ENCODE measurements at regions not wholly inside any gene's neighbourhood (a gene's known extent, or its start where the extent isn't known, plus 50 kb on each side); places are given as distances from the start of the nearest gene placed in this dataset.

DNA sequence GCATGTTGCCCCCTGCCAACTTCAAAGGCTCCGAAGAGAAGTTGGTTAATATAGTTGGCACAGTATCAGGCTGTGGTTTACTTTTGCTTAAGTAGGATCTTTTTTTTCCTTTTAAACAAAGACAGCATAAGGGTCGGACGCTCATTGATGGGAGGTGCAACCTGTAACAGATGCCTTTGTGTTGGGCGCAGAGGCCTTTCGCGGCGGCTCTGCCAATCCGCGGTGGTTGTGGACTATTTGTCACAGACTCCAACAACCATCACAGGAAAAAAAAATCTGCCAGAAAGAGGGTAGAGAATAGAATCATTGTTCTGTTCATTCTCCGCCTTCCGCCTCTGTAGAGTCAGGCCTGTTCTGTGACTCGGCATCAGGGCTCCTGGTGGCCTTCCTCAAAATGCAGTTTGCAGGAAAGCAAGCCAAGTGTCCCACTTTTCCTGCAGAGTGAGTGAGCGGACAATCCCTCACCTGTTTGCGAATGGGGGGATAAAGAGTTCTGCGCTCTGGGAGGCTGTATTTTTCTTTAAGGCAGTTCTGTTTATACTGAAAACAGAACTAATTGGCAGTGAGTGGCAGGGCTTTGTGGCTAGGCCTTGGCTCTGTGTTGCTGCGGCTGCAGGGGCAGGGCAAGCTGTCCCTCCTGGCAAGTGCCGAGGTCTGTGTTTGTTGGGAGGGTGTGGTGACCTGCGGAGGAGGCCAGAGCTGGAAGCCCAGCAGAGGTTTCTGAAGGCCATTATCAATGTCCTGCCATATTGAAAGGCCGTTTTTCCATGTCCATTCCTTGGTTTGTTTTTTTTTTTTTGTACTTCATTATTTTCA lies 83.0 kb upstream of the PIWIL1 start:
- 34% methylated on average over 7 of the region's 19 CpGs for WGBS (ENCODE audit: insufficient coverage)

DNA sequence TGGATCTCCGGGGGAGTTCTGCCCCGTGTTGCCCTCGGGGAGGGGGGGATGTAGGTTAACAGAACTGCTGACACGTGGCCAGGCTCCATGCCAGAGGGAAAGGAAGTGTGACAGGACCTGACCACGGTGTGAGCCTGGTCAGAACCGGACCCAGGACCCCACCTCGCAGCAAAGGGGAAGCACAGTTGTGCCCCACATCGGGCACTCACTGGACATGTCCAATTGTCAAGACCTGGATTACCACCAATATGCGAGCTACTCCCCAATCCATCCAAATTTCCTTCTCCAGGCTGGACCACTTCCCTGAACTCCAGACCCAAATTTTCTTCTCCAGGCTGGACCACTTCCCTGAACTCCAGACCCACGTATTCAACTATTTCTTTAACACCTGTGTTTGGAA lies 78.8 kb upstream of the PIWIL1 start:
- DNase-seq (ENCODE audit: low read depth in 4 of 6, low spot score in 6 of 6), result no peak
- H3K27me3 ChIP-seq (ENCODE audit: control insufficient read depth, insufficient read depth, low read length), result no peaks in the 10 kb centered on the region
- H3K27ac ChIP-seq (ENCODE audit: low read depth, low read length), result no peak overlapping the region
- WGBS (ENCODE audit: insufficient coverage), result 83% methylated on average over 8 of the region's 10 CpGs
- peaks cover 9% of the 10 kb centered on the region for H3K4me1 ChIP-seq (ENCODE audit: control insufficient read depth, insufficient read depth, low read length)
- no peaks in the 10 kb centered on the region for H3K36me3 ChIP-seq (ENCODE audit: control insufficient read depth, insufficient read depth, low read length)
- no peaks in the 10 kb centered on the region for H3K9me3 ChIP-seq (ENCODE audit: control insufficient read depth, insufficient read depth, low read length)
- no peak overlapping the region for H3K4me3 ChIP-seq (ENCODE audit: low read depth, low read length)

More for the DNA sequence above, 83.0 kb upstream of the PIWIL1 start:
- H3K27me3 ChIP-seq (ENCODE audit: control insufficient read depth, insufficient read depth, low read length), result no peaks in the 10 kb centered on the region
- no peaks in the 10 kb centered on the region for H3K36me3 ChIP-seq (ENCODE audit: control insufficient read depth, insufficient read depth, low read length)
- H3K9me3 ChIP-seq (ENCODE audit: control insufficient read depth, insufficient read depth, low read length), result no peaks in the 10 kb centered on the region
- peak overlapping the region; percentile 67 for H3K27ac ChIP-seq (ENCODE audit: low read depth, low read length)
- H3K4me3 ChIP-seq (ENCODE audit: low read depth, low read length), result no peak overlapping the region
- peaks cover 12% of the 10 kb centered on the region for H3K4me1 ChIP-seq (ENCODE audit: control insufficient read depth, insufficient read depth, low read length)
- DNase-seq (ENCODE audit: low read depth in 4 of 6, low spot score in 6 of 6), result peak in 3 of 6 donors; percentile 11 to 72 (median 72)

- no peaks in the 10 kb centered on the region for H3K4me1 ChIP-seq (ENCODE audit: control insufficient read depth, insufficient read depth, low read length)
- no peaks in the 10 kb centered on the region for H3K36me3 ChIP-seq (ENCODE audit: control insufficient read depth, insufficient read depth, low read length)
- no peak overlapping the region for H3K4me3 ChIP-seq (ENCODE audit: low read depth, low read length)
- no peak overlapping the region for H3K27ac ChIP-seq (ENCODE audit: low read depth, low read length)
- no peak for DNase-seq (ENCODE audit: low read depth in 4 of 6, low spot score in 6 of 6)
- no peaks in the 10 kb centered on the region for H3K9me3 ChIP-seq (ENCODE audit: control insufficient read depth, insufficient read depth, low read length)
- H3K27me3 ChIP-seq (ENCODE audit: control insufficient read depth, insufficient read depth, low read length), result no peaks in the 10 kb centered on the region
- WGBS (ENCODE audit: insufficient coverage), result 94% methylated on average over 5 of the region's 5 CpGs
These were observed 74.7 kb upstream of the PIWIL1 start for GRCh38 chr12:130263025-130263424.

DNA sequence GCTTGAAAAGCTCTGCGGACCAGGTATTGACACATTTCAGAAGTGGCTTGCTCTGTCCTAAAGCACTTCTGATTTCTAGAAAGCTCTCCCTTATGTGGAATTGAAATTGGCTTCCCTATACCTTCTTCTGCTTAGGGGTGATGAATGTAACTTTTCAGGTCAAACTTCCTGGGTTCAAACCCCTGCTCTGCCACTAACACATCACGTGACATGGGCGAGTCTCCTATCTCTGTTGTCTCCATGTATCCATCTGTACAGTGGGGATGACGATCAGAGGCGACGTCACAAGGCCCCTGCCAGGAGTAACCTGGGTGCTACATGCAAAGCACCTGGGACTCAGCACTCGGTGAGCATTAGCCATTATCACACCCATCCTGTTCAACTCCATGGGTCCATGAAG lies 73.7 kb upstream of the PIWIL1 start:
- Histone ChIP-seq H3K36me3 (ENCODE audit: control insufficient read depth, insufficient read depth, low read length) (no peaks in the 10 kb centered on the region), H3K27me3 (ENCODE audit: control insufficient read depth, insufficient read depth, low read length) (no peaks in the 10 kb centered on the region), H3K4me3 (ENCODE audit: low read depth, low read length) (no peak overlapping the region), H3K4me1 (ENCODE audit: control insufficient read depth, insufficient read depth, low read length) (no peaks in the 10 kb centered on the region), H3K9me3 (ENCODE audit: control insufficient read depth, insufficient read depth, low read length) (no peaks in the 10 kb centered on the region), H3K27ac (ENCODE audit: low read depth, low read length) (no peak overlapping the region)
- 100% methylated on average over 4 of the region's 7 CpGs for WGBS (ENCODE audit: insufficient coverage)
- no peak for DNase-seq (ENCODE audit: low read depth in 4 of 6, low spot score in 6 of 6)

- H3K4me3 ChIP-seq (ENCODE audit: low read depth, low read length), result no peak overlapping the region
- H3K27ac ChIP-seq (ENCODE audit: low read depth, low read length), result no peak overlapping the region
- H3K4me1 ChIP-seq (ENCODE audit: control insufficient read depth, insufficient read depth, low read length), result no peaks in the 10 kb centered on the region
- no peaks in the 10 kb centered on the region for H3K36me3 ChIP-seq (ENCODE audit: control insufficient read depth, insufficient read depth, low read length)
- no peak for DNase-seq (ENCODE audit: low read depth in 4 of 6, low spot score in 6 of 6)
- H3K9me3 ChIP-seq (ENCODE audit: control insufficient read depth, insufficient read depth, low read length), result no peaks in the 10 kb centered on the region
- WGBS (ENCODE audit: insufficient coverage), result 63% methylated on average over 7 of the region's 11 CpGs
- H3K27me3 ChIP-seq (ENCODE audit: control insufficient read depth, insufficient read depth, low read length), result no peaks in the 10 kb centered on the region
These were observed 70.9 kb upstream of the PIWIL1 start for GRCh38 chr12:130266751-130267150.

DNA sequence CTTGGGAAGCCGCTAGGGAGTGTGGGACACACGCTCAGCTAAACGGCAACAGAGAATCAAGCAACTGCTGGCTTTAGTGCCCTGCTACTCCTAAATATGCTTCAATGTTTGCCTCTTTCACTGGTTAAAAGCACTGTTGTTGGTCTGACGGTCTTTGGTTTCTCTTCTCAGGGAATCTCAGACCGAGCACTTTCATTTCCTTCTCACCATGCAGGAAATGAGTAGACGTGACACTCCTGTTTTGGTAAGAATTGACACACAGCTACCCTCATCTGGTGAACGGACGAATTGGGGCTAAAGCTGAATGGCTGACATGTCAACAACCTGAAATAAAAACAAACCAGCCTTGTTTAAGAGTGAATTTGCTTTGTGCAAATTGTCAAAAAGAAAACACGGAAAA lies 57.5 kb upstream of the PIWIL1 start:
- Histone ChIP-seq H3K27me3 (ENCODE audit: control insufficient read depth, insufficient read depth, low read length) (no peaks in the 10 kb centered on the region), H3K4me3 (ENCODE audit: low read depth, low read length) (no peak overlapping the region), H3K9me3 (ENCODE audit: control insufficient read depth, insufficient read depth, low read length) (no peaks in the 10 kb centered on the region), H3K4me1 (ENCODE audit: control insufficient read depth, insufficient read depth, low read length) (peaks cover 4% of the 10 kb centered on the region), H3K36me3 (ENCODE audit: control insufficient read depth, insufficient read depth, low read length) (no peaks in the 10 kb centered on the region), H3K27ac (ENCODE audit: low read depth, low read length) (peak overlapping the region; percentile 54)
- DNase-seq (ENCODE audit: low read depth in 4 of 6, low spot score in 6 of 6), result peak in 2 of 6 donors; percentile 51 to 59
- 14% methylated on average over 6 of the region's 9 CpGs for WGBS (ENCODE audit: insufficient coverage)

DNA sequence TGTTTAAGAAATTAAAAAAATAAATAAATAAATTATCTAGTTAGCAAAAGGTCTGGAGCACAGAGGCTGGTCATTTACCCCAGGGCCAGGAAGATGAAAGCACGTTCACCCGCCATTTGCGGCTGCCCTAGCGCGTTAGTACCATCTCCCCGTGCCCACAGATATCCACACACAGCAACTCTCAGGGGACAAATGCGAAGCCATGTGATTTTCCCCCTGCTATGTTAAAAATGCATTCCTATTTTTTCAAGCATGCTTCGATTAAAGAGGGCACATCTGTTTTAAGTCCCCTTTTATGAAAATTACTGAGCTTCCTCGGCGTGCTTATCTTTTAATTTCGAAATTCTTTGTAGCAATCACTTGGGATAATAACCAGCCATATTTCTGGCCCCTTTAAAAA lies 56.9 kb upstream of the PIWIL1 start:
- Histone ChIP-seq H3K27me3 (ENCODE audit: control insufficient read depth, insufficient read depth, low read length) (no peaks in the 10 kb centered on the region), H3K27ac (ENCODE audit: low read depth, low read length) (no peak overlapping the region), H3K36me3 (ENCODE audit: control insufficient read depth, insufficient read depth, low read length) (no peaks in the 10 kb centered on the region), H3K4me1 (ENCODE audit: control insufficient read depth, insufficient read depth, low read length) (peaks cover 4% of the 10 kb centered on the region), H3K4me3 (ENCODE audit: low read depth, low read length) (no peak overlapping the region), H3K9me3 (ENCODE audit: control insufficient read depth, insufficient read depth, low read length) (no peaks in the 10 kb centered on the region)
- DNase-seq (ENCODE audit: low read depth in 4 of 6, low spot score in 6 of 6), result peak in 1 of 6 donors; percentile 62
- WGBS (ENCODE audit: insufficient coverage), result 78% methylated on average over 10 of the region's 11 CpGs

DNA sequence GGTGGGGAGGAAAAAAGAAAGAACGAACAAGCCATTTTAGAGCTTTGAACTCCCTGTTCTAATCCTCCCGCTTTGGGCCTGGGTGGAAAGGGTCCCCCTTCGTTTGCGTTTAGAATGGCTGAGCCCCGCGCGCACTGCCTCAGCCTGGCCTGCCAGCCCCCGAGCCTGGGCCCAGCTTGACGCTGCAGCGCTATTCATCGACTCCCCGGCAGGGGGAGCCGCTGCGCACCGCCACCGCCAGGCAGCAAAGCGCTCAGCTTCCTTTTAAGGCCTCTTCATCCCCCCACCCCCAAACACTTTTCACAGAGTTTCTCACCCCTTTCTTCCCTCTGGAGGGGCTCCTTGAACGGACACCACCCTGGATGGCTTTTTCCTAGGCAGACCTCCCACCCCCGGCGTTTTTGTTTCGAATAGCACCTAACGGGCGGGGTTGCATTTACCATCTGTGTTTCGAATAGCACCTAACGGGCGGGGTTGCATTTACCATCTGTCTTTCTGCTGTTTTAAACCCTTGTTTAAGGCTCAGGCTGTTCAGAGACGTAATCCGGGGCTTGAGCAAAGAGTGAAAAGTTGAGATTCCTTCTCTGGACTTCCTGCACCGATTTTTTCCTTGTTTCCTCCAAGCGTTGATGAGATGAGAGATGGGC lies 56.4 kb upstream of the PIWIL1 start:
- WGBS (ENCODE audit: insufficient coverage), result 50% methylated on average over 29 of the region's 30 CpGs
- DNase-seq (ENCODE audit: low read depth in 4 of 6, low spot score in 6 of 6), result peak in 2 of 6 donors; percentile 25 to 30

DNA sequence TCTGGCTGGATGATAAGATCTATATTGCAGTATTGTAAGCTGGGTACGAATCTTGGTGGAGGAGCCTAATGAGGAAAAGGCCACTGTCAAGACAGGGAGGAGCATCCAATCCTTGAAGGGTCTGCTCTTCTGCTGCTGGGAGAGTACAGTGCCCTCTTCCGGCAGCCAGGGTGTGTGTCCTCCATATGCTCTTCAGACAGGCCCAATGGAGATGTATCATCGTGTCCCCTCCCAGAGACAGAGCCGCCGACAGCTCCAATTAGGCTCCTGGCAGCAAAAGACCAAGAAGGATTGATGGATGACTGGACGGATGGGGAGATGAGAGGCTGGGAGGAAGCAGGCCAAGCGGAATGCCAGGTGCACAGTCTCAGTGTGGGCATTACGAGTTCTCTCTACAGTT lies 51.6 kb upstream of the PIWIL1 start:
- 32% methylated on average over 7 of the region's 8 CpGs for WGBS (ENCODE audit: insufficient coverage)
- H3K27me3 ChIP-seq (ENCODE audit: control insufficient read depth, insufficient read depth, low read length), result no peaks in the 10 kb centered on the region
- no peak overlapping the region for H3K27ac ChIP-seq (ENCODE audit: low read depth, low read length)
- H3K4me3 ChIP-seq (ENCODE audit: low read depth, low read length), result no peak overlapping the region
- peaks cover 2% of the 10 kb centered on the region for H3K4me1 ChIP-seq (ENCODE audit: control insufficient read depth, insufficient read depth, low read length)
- no peaks in the 10 kb centered on the region for H3K9me3 ChIP-seq (ENCODE audit: control insufficient read depth, insufficient read depth, low read length)
- DNase-seq (ENCODE audit: low read depth in 4 of 6, low spot score in 6 of 6), result peak in 2 of 6 donors; percentile 28 to 65
- no peaks in the 10 kb centered on the region for H3K36me3 ChIP-seq (ENCODE audit: control insufficient read depth, insufficient read depth, low read length)

More for the DNA sequence above, 56.4 kb upstream of the PIWIL1 start:
- Histone ChIP-seq H3K27ac (ENCODE audit: low read depth, low read length) (no peak overlapping the region), H3K36me3 (ENCODE audit: control insufficient read depth, insufficient read depth, low read length) (no peaks in the 10 kb centered on the region), H3K4me3 (ENCODE audit: low read depth, low read length) (no peak overlapping the region), H3K27me3 (ENCODE audit: control insufficient read depth, insufficient read depth, low read length) (no peaks in the 10 kb centered on the region), H3K4me1 (ENCODE audit: control insufficient read depth, insufficient read depth, low read length) (peaks cover 4% of the 10 kb centered on the region), H3K9me3 (ENCODE audit: control insufficient read depth, insufficient read depth, low read length) (no peaks in the 10 kb centered on the region)

All from spinal cord (tissue), 9 donors.